A673 (cell line): ENCODE measurements at regions not wholly inside any gene's neighbourhood (a gene's known extent, or its start where the extent isn't known, plus 50 kb on each side); places are given as distances from the start of the nearest gene placed in this dataset.

Experiments used
- EZH2 ChIP-seq: fragments of 200-600 bp; sonication (generic); IDR thresholded peaks from 2 replicates; pipeline ENCODE4 v1.6.1; 2017; ENCODE audit warnings: borderline replicate concordance, low read depth, mild to moderate bottlenecking, mixed read lengths, antibody characterized with exemption, low read length; ENCODE audit not compliant: poor library complexity, severe bottlenecking
- TF ChIP-seq, protein P1 (sequence below): fragments of 300-800, 200-600 bp; sonication (generic); conservative IDR thresholded peaks from 2 replicates; pipeline ENCODE4 v1.5.1; 2017; ENCODE audit warnings: low read depth, mild to moderate bottlenecking, antibody characterized with exemption, low read length, moderate library complexity, mixed read lengths

GRCh38 chr4:189763583-189763982 lies 177.1 kb upstream of the FRG1 start:
- TF ChIP-seq, protein P1, sequence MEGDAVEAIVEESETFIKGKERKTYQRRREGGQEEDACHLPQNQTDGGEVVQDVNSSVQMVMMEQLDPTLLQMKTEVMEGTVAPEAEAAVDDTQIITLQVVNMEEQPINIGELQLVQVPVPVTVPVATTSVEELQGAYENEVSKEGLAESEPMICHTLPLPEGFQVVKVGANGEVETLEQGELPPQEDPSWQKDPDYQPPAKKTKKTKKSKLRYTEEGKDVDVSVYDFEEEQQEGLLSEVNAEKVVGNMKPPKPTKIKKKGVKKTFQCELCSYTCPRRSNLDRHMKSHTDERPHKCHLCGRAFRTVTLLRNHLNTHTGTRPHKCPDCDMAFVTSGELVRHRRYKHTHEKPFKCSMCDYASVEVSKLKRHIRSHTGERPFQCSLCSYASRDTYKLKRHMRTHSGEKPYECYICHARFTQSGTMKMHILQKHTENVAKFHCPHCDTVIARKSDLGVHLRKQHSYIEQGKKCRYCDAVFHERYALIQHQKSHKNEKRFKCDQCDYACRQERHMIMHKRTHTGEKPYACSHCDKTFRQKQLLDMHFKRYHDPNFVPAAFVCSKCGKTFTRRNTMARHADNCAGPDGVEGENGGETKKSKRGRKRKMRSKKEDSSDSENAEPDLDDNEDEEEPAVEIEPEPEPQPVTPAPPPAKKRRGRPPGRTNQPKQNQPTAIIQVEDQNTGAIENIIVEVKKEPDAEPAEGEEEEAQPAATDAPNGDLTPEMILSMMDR: no peak
- TF ChIP-seq EZH2: no peak
